ENCODE measurements at regions not wholly inside any gene's neighbourhood (a gene's known extent, or its start where the extent isn't known, plus 50 kb on each side); places are given as distances from the start of the nearest gene placed in this dataset.
"Not testable (repeated sequence)": the region's sequence is repeated elsewhere in the genome, so short reads cannot be mapped to it uniquely, and the experiment has no call there.

DNA sequence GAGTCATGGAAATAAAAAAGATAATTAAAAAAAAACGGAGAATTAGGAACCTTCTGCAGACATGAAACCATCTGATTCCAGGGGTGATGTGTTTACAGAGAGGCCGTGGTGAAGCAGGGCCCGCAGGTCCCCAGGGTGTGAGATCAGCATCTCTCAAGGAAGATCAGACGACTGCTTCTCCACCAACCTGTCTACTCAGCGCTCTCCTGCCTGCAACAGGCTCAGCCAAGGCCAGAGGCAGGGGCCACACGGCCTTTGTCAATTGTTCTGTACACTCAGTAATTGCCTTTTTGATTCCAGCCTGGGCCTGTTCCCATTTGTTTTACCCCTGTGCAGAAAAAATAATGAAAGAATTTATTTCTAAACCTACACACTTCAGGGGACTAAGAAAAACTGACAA, 124.6 kb downstream of the NXPE2 start:
- intact Hi-C loops (cut with DNase I; ENCODE audit: low total_unique reads) = no loop called here
- Histone ChIP-seq H3K4me1 (no peaks in the 10 kb centered on the region), H3K27ac (no peak overlapping the region), H3K4me3 (no peak overlapping the region), H3K36me3 (no peaks in the 10 kb centered on the region), H3K27me3 (no peaks in the 10 kb centered on the region), H3K9me3 (no peaks in the 10 kb centered on the region)
- no peak for DNase-seq (ENCODE audit: low spot score in 2 of 2)
- TF ChIP-seq POLR2AphosphoS5 (IDR thresholded peaks at IDR 0.05) (no peak), POLR2A (IDR thresholded peaks at IDR 0.05) (no peak)
- TF ChIP-seq, protein P1, sequence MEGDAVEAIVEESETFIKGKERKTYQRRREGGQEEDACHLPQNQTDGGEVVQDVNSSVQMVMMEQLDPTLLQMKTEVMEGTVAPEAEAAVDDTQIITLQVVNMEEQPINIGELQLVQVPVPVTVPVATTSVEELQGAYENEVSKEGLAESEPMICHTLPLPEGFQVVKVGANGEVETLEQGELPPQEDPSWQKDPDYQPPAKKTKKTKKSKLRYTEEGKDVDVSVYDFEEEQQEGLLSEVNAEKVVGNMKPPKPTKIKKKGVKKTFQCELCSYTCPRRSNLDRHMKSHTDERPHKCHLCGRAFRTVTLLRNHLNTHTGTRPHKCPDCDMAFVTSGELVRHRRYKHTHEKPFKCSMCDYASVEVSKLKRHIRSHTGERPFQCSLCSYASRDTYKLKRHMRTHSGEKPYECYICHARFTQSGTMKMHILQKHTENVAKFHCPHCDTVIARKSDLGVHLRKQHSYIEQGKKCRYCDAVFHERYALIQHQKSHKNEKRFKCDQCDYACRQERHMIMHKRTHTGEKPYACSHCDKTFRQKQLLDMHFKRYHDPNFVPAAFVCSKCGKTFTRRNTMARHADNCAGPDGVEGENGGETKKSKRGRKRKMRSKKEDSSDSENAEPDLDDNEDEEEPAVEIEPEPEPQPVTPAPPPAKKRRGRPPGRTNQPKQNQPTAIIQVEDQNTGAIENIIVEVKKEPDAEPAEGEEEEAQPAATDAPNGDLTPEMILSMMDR (IDR thresholded peaks at IDR 0.05) = no peak

- H3K4me3 ChIP-seq; H3K9me3 ChIP-seq; DNase-seq (ENCODE audit: low spot score in 2 of 2); H3K36me3 ChIP-seq; H3K27me3 ChIP-seq; H3K27ac ChIP-seq; H3K4me1 ChIP-seq; intact Hi-C loops (cut with DNase I; ENCODE audit: low total_unique reads): not testable (repeated sequence)
These were observed 127.1 kb downstream of the NXPE2 start for GRCh38 chr11:114805431-114805830.

DNA sequence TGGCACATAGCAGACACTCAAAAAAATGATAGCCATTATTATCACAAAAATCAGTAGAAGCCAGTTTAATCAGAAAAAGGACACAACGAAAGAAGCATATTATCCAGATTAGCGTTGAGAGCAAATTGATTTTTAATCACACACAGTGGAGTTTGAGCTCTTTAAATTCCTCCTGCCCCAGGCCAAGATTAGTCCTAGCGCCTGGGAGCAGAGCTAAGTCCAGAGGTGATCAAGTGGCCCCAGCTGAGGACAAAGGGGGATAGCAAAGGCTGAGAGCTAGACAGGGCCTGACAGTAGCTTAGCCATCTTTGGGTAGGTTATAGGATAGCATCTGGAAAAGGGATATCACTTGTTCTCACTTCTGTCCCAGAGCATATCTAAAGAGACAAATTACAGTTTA, 133.6 kb downstream of the NXPE2 start:
- H3K27me3 ChIP-seq = peaks cover 0 to 5% of the 10 kb centered on the region in 2 donors
- intact Hi-C loops (cut with DNase I; ENCODE audit: low total_unique reads) = no loop called here

GRCh38 chr11:114812733-114813132, 134.4 kb downstream of the NXPE2 start:
- no peak for TF ChIP-seq POLR2A (IDR thresholded peaks at IDR 0.05)
- TF ChIP-seq, protein P1 (IDR thresholded peaks at IDR 0.05) = no peak
- no peak for TF ChIP-seq POLR2AphosphoS5 (IDR thresholded peaks at IDR 0.05)
- H3K27me3 ChIP-seq = peaks cover 0 to 8% of the 10 kb centered on the region in 2 donors
- no peak overlapping the region for H3K27ac ChIP-seq
- intact Hi-C loops (cut with DNase I; ENCODE audit: low total_unique reads) = no loop called here
- no peak for DNase-seq (ENCODE audit: low spot score in 2 of 2)
- H3K36me3 ChIP-seq = no peaks in the 10 kb centered on the region
- H3K9me3 ChIP-seq = no peaks in the 10 kb centered on the region
- H3K4me1 ChIP-seq = no peaks in the 10 kb centered on the region
- no peak overlapping the region for H3K4me3 ChIP-seq

More for the DNA sequence above, 133.6 kb downstream of the NXPE2 start:
- TF ChIP-seq POLR2A (IDR thresholded peaks at IDR 0.05) (no peak), POLR2AphosphoS5 (IDR thresholded peaks at IDR 0.05) (no peak)
- TF ChIP-seq, protein P1 (IDR thresholded peaks at IDR 0.05) = no peak
- no peak for DNase-seq (ENCODE audit: low spot score in 2 of 2)
- no peaks in the 10 kb centered on the region for H3K4me1 ChIP-seq
- H3K36me3 ChIP-seq = no peaks in the 10 kb centered on the region
- H3K27ac ChIP-seq = no peak overlapping the region
- no peak overlapping the region for H3K4me3 ChIP-seq
- no peaks in the 10 kb centered on the region for H3K9me3 ChIP-seq

DNA sequence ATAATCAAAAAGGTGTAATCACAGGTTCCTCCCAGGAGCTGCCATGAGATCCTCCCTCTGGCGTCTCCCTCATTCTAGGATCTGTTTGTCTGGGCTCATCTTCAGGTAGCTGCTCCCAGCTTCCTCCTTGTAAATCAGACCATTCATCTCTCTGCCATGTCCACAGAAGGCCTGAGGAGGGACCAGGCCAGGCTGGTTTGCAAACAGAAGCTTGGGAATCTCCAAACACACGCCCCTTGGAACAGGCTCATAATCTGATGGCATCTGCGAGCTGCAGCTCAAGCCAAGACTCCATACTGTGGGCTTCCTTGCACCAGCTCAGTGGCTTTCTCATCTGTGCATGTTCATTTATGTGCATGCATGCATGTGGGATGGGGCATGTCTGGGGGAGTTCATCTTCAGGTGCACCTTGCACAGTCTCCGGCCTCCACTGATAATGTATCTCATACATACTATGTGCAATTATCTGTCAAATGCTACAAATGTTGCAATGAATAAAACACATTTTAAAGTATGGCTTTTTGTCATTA, 134.9 kb downstream of the NXPE2 start:
- Histone ChIP-seq H3K27ac (no peak overlapping the region), H3K9me3 (no peaks in the 10 kb centered on the region), H3K36me3 (no peaks in the 10 kb centered on the region), H3K4me3 (no peak overlapping the region), H3K4me1 (no peaks in the 10 kb centered on the region), H3K27me3 (peaks cover 0 to 8% of the 10 kb centered on the region in 2 donors)
- TF ChIP-seq, protein P1 (IDR thresholded peaks at IDR 0.05) = no peak
- TF ChIP-seq POLR2AphosphoS5 (IDR thresholded peaks at IDR 0.05) = no peak
- no peak for TF ChIP-seq POLR2A (IDR thresholded peaks at IDR 0.05)
- intact Hi-C loops (cut with DNase I; ENCODE audit: low total_unique reads) = no loop called here
- DNase-seq (ENCODE audit: low spot score in 2 of 2) = no peak

- H3K36me3 ChIP-seq = no peaks in the 10 kb centered on the region
- intact Hi-C loops (cut with DNase I; ENCODE audit: low total_unique reads) = no loop called here
- H3K27ac ChIP-seq = no peak overlapping the region
- H3K4me1 ChIP-seq = no peaks in the 10 kb centered on the region
- DNase-seq (ENCODE audit: low spot score in 2 of 2) = no peak
- H3K27me3 ChIP-seq = peaks cover 0 to 8% of the 10 kb centered on the region in 2 donors
- H3K4me3 ChIP-seq = no peak overlapping the region
- TF ChIP-seq POLR2A (IDR thresholded peaks at IDR 0.05) = no peak
- TF ChIP-seq POLR2AphosphoS5 (IDR thresholded peaks at IDR 0.05) = no peak
- TF ChIP-seq, protein P1 (IDR thresholded peaks at IDR 0.05) = no peak
- no peaks in the 10 kb centered on the region for H3K9me3 ChIP-seq
These were observed 136.8 kb downstream of the NXPE2 start for GRCh38 chr11:114815176-114815575.

All from breast epithelium (tissue), 4 donors.